Muscle of leg (tissue), 3 donors: ENCODE measurements at regions not wholly inside any gene's neighbourhood (a gene's known extent, or its start where the extent isn't known, plus 50 kb on each side); places are given as distances from the start of the nearest gene placed in this dataset.
A peak's percentile ranks its signal among the peaks of the same experiment; 100 is the strongest.
"Not testable (repeated sequence)": the region's sequence is repeated elsewhere in the genome, so short reads cannot be mapped to it uniquely, and the experiment has no call there.

ENCODE experiments used
- DNase-seq: peaks from one replicate; pipeline ENCODE4 v3.0.0; 2013
- H3K27ac ChIP-seq: one replicate; pipeline ENCODE4 v1.5.1; 2013; ENCODE audit warnings: mild to moderate bottlenecking, low read length, control low read depth
- H3K27me3 ChIP-seq: one replicate; pipeline ENCODE4 v1.6.1; 2013; ENCODE audit warnings: low read length; ENCODE audit not compliant: control insufficient read depth, insufficient read depth
- H3K36me3 ChIP-seq: one replicate; pipeline ENCODE4 v1.6.1; 2013; ENCODE audit warnings: low read length; ENCODE audit not compliant: control insufficient read depth, insufficient read depth
- H3K4me1 ChIP-seq: one replicate; pipeline ENCODE4 v1.6.1; 2013; ENCODE audit warnings: low read length; ENCODE audit not compliant: control insufficient read depth, insufficient read depth
- H3K4me3 ChIP-seq: one replicate; pipeline ENCODE4 v1.5.1; 2013; ENCODE audit warnings: low read length, control low read depth
- H3K9me3 ChIP-seq: replicated peaks from 2 replicates; pipeline ENCODE4 v1.6.1; 2013; ENCODE audit warnings: low read depth, low read length; ENCODE audit not compliant: control insufficient read depth
- WGBS: methylation state at CpG from one replicate; pipeline ENCODE4 v1.1.5; 2013; ENCODE audit warnings: missing lambda C conversion rate; ENCODE audit not compliant: insufficient coverage; 5-methylcytosine and 5-hydroxymethylcytosine counted together

DNA sequence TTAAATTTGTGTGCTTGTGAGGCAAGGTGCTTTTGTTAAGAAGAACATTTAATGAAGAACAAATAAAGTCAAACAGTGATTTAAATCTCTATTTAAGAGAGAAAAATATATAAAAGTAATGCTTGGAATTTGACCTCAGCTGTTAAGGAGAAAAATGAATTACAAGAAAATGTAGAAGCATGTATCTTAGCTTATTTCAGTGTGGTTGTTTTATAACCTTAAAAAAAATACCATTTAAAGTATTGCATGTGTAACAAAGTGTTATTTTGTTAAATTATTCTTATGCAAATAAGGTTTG, 537.0 kb upstream of the SPRY2 start:
- Histone ChIP-seq H3K4me3 (no peak overlapping the region), H3K9me3 (no peaks in the 10 kb centered on the region), H3K36me3 (no peaks in the 10 kb centered on the region), H3K27ac (no peak overlapping the region), H3K27me3 (no peaks in the 10 kb centered on the region), H3K4me1 (no peaks in the 10 kb centered on the region)
- DNase-seq: no peak

GRCh38 chr13:80877209-80877943, 536.5 kb upstream of the SPRY2 start:
- DNase-seq: peak; percentile 90
- Histone ChIP-seq H3K4me1 (no peaks in the 10 kb centered on the region), H3K27ac (no peak overlapping the region), H3K36me3 (no peaks in the 10 kb centered on the region), H3K4me3 (no peak overlapping the region), H3K9me3 (no peaks in the 10 kb centered on the region), H3K27me3 (no peaks in the 10 kb centered on the region)
- no CpG with 5 or more reads among the region's 3 CpGs for WGBS

GRCh38 chr13:80873589-80873988, 532.7 kb upstream of the SPRY2 start:
- H3K27ac ChIP-seq: no peak overlapping the region
- no peak for DNase-seq
- H3K4me1 ChIP-seq: no peaks in the 10 kb centered on the region
- H3K27me3 ChIP-seq: no peaks in the 10 kb centered on the region
- H3K36me3 ChIP-seq: no peaks in the 10 kb centered on the region
- H3K9me3 ChIP-seq: no peaks in the 10 kb centered on the region
- WGBS: no CpG with 5 or more reads among the region's 1 CpG
- H3K4me3 ChIP-seq: no peak overlapping the region

DNA sequence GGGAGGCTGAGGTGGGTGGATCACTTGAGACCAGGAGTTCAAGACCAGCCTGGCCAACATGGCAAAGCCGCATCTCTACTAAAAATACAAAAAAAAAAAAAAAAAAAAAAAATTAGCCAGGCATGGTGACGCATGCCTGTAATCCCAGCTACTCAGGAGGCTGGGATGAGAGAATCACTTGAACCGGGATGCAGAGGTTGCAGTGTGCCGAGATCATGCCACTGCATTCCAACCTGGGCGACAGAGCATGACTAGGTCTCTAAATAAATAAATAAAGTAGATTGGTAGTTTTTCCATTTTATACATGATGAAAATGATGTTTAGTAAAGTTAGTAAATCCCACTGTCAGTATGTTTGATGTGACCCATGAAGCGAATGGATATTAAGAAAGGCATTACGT, 531.0 kb upstream of the SPRY2 start:
- H3K4me3 ChIP-seq, H3K4me1 ChIP-seq, H3K27me3 ChIP-seq, H3K27ac ChIP-seq, H3K36me3 ChIP-seq, DNase-seq, H3K9me3 ChIP-seq: not testable (repeated sequence)
- WGBS: 83% methylated on average over 2 of the region's 7 CpGs

DNA sequence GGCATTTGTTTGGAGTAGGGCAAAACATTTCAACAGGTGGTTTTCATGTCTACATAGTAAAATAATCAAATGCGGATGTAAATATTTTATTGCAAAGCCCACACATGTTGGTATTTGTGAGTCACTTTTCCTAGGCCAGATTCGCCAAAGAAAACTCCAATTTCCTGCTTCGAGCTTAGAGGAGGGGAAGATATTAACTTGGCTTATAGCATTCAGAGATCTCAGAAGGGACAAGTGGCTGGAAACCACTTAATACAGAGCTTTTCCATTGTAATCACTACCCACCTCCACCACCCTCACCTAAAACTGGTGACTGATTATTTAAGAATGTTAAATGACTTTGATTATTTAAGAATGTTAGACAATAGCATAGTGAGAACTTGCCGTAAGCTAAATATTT, 530.6 kb upstream of the SPRY2 start:
- Histone ChIP-seq H3K9me3 (no peaks in the 10 kb centered on the region), H3K27ac (no peak overlapping the region), H3K36me3 (no peaks in the 10 kb centered on the region), H3K27me3 (no peaks in the 10 kb centered on the region), H3K4me1 (no peaks in the 10 kb centered on the region), H3K4me3 (no peak overlapping the region)
- DNase-seq: no peak
- WGBS: no CpG with 5 or more reads among the region's 4 CpGs

DNA sequence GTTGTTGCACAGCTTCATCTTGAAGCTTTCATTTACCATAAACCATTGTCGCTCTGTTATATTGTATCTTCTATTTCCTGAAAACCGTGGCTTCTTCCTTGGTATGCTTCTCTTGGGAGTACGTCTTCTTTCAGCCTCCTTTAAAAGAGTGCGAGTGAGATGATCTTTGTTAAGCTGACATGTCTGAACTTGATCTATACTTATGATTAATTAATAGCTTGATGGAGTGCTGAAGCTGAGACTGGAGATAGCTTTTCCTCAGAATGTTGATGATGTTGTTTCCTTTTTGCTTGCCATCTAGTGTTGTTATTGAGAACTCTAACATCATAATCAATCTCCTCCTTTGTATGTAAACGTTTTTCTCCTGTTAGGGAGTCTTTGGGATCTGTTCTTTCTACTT, 529.3 kb upstream of the SPRY2 start:
- Histone ChIP-seq H3K4me3 (no peak overlapping the region), H3K4me1 (no peaks in the 10 kb centered on the region), H3K27me3 (no peaks in the 10 kb centered on the region), H3K27ac (no peak overlapping the region), H3K9me3 (no peaks in the 10 kb centered on the region), H3K36me3 (no peaks in the 10 kb centered on the region)
- no CpG with 5 or more reads among the region's 5 CpGs for WGBS
- DNase-seq: no peak

GRCh38 chr13:80866921-80867320, 526.0 kb upstream of the SPRY2 start:
- DNase-seq: peak; percentile 83

DNA sequence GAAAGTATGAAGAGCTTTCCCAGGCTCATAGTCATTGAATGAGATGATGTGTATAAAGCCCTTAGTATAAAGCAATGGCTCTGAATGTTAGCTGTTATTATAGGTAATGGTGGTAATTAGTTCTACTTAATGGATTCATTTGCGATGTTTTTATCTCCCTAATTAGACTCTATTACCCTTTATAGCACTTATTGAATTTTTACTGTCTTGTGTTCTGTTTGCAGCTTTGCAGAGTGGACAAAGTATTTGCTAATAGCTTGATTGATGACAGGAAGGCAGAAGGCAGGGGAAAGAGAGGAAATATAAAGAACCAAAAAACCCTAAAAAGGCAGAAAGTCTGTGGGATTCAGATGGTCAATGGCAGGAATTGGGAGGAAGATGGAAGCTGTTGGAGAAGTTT, 524.4 kb upstream of the SPRY2 start:
- H3K4me3 ChIP-seq: no peak overlapping the region
- H3K27ac ChIP-seq: peak overlapping the region; percentile 2
- H3K27me3 ChIP-seq: no peaks in the 10 kb centered on the region
- DNase-seq: no peak
- H3K9me3 ChIP-seq: no peaks in the 10 kb centered on the region
- H3K4me1 ChIP-seq: no peaks in the 10 kb centered on the region
- H3K36me3 ChIP-seq: no peaks in the 10 kb centered on the region
- no CpG with 5 or more reads among the region's 1 CpG for WGBS

More at GRCh38 chr13:80866921-80867320, 526.0 kb upstream of the SPRY2 start:
- Histone ChIP-seq H3K27ac (no peak overlapping the region), H3K36me3 (no peaks in the 10 kb centered on the region), H3K4me3 (no peak overlapping the region), H3K4me1 (no peaks in the 10 kb centered on the region), H3K9me3 (no peaks in the 10 kb centered on the region), H3K27me3 (no peaks in the 10 kb centered on the region)
- WGBS: 61% methylated on average over 2 of the region's 3 CpGs

- Histone ChIP-seq H3K36me3 (no peaks in the 10 kb centered on the region), H3K4me3 (no peak overlapping the region), H3K9me3 (no peaks in the 10 kb centered on the region), H3K27ac (peak overlapping the region; percentile 31), H3K4me1 (no peaks in the 10 kb centered on the region), H3K27me3 (no peaks in the 10 kb centered on the region)
- peak; percentile 78 for DNase-seq
- 36% methylated on average over 2 of the region's 4 CpGs for WGBS
Measured at GRCh38 chr13:80862456-80862855, 521.5 kb upstream of the SPRY2 start.

- DNase-seq: no peak
- 100% methylated on average over 1 of the region's 2 CpGs for WGBS
- Histone ChIP-seq H3K9me3 (no peaks in the 10 kb centered on the region), H3K27me3 (no peaks in the 10 kb centered on the region), H3K4me1 (no peaks in the 10 kb centered on the region), H3K4me3 (no peak overlapping the region), H3K27ac (no peak overlapping the region), H3K36me3 (no peaks in the 10 kb centered on the region)
Measured at GRCh38 chr13:80860845-80861244, 519.9 kb upstream of the SPRY2 start.

DNA sequence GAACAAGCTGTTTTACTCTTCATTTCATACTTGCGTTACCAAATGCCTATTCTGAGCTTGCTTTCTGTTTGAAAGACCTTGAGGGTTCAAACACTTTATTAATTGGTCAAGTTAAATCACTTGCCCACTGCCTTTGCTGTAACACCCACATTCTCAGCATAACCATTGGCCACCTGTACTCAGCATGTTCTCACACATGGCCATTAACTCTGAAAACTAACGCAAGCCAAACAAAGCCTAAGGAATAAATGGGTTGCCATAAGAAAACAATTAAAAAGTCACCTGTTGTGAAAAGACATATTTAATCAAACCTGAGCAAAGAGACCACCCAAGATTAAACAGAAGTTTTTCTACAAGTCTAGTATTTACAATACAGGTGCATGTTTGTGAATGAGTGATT, 517.2 kb upstream of the SPRY2 start:
- Histone ChIP-seq H3K27ac (no peak overlapping the region), H3K36me3 (no peaks in the 10 kb centered on the region), H3K27me3 (no peaks in the 10 kb centered on the region), H3K4me3 (no peak overlapping the region), H3K4me1 (no peaks in the 10 kb centered on the region), H3K9me3 (no peaks in the 10 kb centered on the region)
- WGBS: 86% methylated on average over 1 of the region's 2 CpGs
- DNase-seq: no peak
